Activated CD8-positive, alpha-beta memory T cell treated with anti-CD3 and anti-CD28 coated beads for 36 hours (primary cell): ENCODE measurements at regions not wholly inside any gene's neighbourhood (a gene's known extent, or its start where the extent isn't known, plus 50 kb on each side); places are given as distances from the start of the nearest gene placed in this dataset.

Experiments
- CTCF ChIA-PET: fragments of 350-600 bp; sonication (Branson Sonifier 250); formaldehyde crosslinking; loops from one replicate; lab custom pipeline; 2021; ENCODE audit warnings: antibody characterized with exemption; lab: Charles Lee
- POLR2A ChIA-PET: fragments of 350-600 bp; sonication (Branson Sonifier 250); formaldehyde crosslinking; loops from one replicate; lab custom pipeline; 2021; ENCODE audit warnings: antibody characterized with exemption; lab: Charles Lee

GRCh38 chr15:39127925-39128617 lies 452.8 kb upstream of the THBS1 start:
- POLR2A ChIA-PET, result no interaction called here
- CTCF ChIA-PET, result no interaction called here

GRCh38 chr15:39128746-39129145 lies 452.1 kb upstream of the THBS1 start:
- CTCF ChIA-PET, result no interaction called here
- POLR2A ChIA-PET, result no interaction called here

- CTCF ChIA-PET, result no interaction called here
- POLR2A ChIA-PET, result no interaction called here
Observed at GRCh38 chr15:39130556-39131379, 450.1 kb upstream of the THBS1 start.

GRCh38 chr15:39131609-39132008 lies 449.3 kb upstream of the THBS1 start:
- CTCF ChIA-PET, result no interaction called here
- POLR2A ChIA-PET, result no interaction called here

GRCh38 chr15:39132070-39132469 lies 448.8 kb upstream of the THBS1 start:
- ChIA-PET CTCF (interaction anchor here (1.1 kb wide), 1 partner anchor 448 kb away, joined by 3 read pairs; the partner anchor contains the start of gene THBS1), POLR2A (no interaction called here)

GRCh38 chr15:39132954-39133600 lies 447.8 kb upstream of the THBS1 start:
- POLR2A ChIA-PET, result no interaction called here
- CTCF ChIA-PET, result interaction anchor here (1.0 to 1.1 kb wide), 2 partner anchors 9 to 447 kb away, joined by 3 read pairs; partner anchors contain the start of gene THBS1

GRCh38 chr15:39134282-39134681 lies 446.6 kb upstream of the THBS1 start:
- POLR2A ChIA-PET, result no interaction called here
- CTCF ChIA-PET, result interaction anchor here (0.6 kb wide), 1 partner anchor 143 kb away, joined by 3 read pairs; no protein-coding TSS in a partner anchor

GRCh38 chr15:39135989-39136388 lies 444.9 kb upstream of the THBS1 start:
- POLR2A ChIA-PET, result no interaction called here
- CTCF ChIA-PET, result no interaction called here

- ChIA-PET POLR2A (no interaction called here), CTCF (no interaction called here)
Observed at GRCh38 chr15:39139431-39140059, 441.3 kb upstream of the THBS1 start.

- CTCF ChIA-PET, result no interaction called here
Observed at GRCh38 chr15:39140060-39140604, 440.7 kb upstream of the THBS1 start.

GRCh38 chr15:39142500-39142899 lies 438.4 kb upstream of the THBS1 start:
- ChIA-PET CTCF (interaction anchor here (1.0 kb wide), 1 partner anchor 15 kb away, joined by 3 read pairs; no protein-coding TSS in a partner anchor), POLR2A (no interaction called here)

More at GRCh38 chr15:39140060-39140604, 440.7 kb upstream of the THBS1 start:
- POLR2A ChIA-PET, result no interaction called here

GRCh38 chr15:39143479-39143878 lies 437.4 kb upstream of the THBS1 start:
- ChIA-PET CTCF (no interaction called here), POLR2A (no interaction called here)

GRCh38 chr15:39144051-39144450 lies 436.8 kb upstream of the THBS1 start:
- POLR2A ChIA-PET, result interaction anchor here (0.6 kb wide), 1 partner anchor 300 kb away, joined by 3 read pairs; no protein-coding TSS in a partner anchor
- CTCF ChIA-PET, result no interaction called here

GRCh38 chr15:39144613-39145499 lies 436.0 kb upstream of the THBS1 start:
- POLR2A ChIA-PET, result interaction anchor here (0.6 kb wide), 1 partner anchor 300 kb away, joined by 3 read pairs; no protein-coding TSS in a partner anchor
- CTCF ChIA-PET, result no interaction called here

- ChIA-PET CTCF (no interaction called here), POLR2A (no interaction called here)
Observed at GRCh38 chr15:39145854-39146625, 434.8 kb upstream of the THBS1 start.

- POLR2A ChIA-PET, result no interaction called here
Observed at GRCh38 chr15:39149636-39150150, 431.2 kb upstream of the THBS1 start.

GRCh38 chr15:39151545-39151944 lies 429.3 kb upstream of the THBS1 start:
- ChIA-PET POLR2A (no interaction called here), CTCF (no interaction called here)

More at GRCh38 chr15:39149636-39150150, 431.2 kb upstream of the THBS1 start:
- CTCF ChIA-PET, result no interaction called here
